ENCODE measurements at regions not wholly inside any gene's neighbourhood (a gene's known extent, or its start where the extent isn't known, plus 50 kb on each side); places are given as distances from the start of the nearest gene placed in this dataset.

DNA sequence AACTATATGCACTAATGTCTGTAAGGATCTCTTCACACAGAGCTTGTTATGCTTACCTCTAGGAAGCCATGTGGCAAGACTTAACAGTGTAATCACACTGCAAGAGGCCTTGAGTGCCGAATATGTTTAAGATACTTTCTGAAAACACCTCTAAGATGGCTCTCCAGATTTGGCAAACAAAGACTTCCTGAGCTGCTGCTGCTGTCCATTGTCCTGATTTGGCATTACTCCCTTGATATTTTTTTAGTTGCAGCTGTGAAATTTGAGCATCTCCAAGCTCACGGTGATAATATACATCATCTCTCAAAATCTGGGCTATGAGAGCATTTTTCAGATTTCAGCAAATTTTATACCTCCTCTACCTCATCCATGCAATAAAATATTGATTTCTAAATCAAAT lies 384.5 kb upstream of the CDH6 start:
- Histone ChIP-seq H3K4me3 (no peak overlapping the region), H3K27me3 (replicated peaks) (no peaks in the 10 kb centered on the region), H3K27ac (no peak overlapping the region), H3K36me3 (no peaks in the 10 kb centered on the region), H3K4me1 (replicated peaks) (no peaks in the 10 kb centered on the region), H3K9me3 (replicated peaks) (no peaks in the 10 kb centered on the region)
- DNase-seq (ENCODE audit: low read depth in 1 of 2, low spot score in 2 of 2) = no peak

GRCh38 chr5:30804739-30805505 lies 388.6 kb upstream of the CDH6 start:
- H3K36me3 ChIP-seq = no peaks in the 10 kb centered on the region
- no peak overlapping the region for H3K27ac ChIP-seq
- H3K9me3 ChIP-seq (replicated peaks) = no peaks in the 10 kb centered on the region
- H3K4me1 ChIP-seq (replicated peaks) = no peaks in the 10 kb centered on the region
- no peak for DNase-seq (ENCODE audit: low read depth in 1 of 2, low spot score in 2 of 2)
- H3K27me3 ChIP-seq (replicated peaks) = no peaks in the 10 kb centered on the region
- no peak overlapping the region for H3K4me3 ChIP-seq

- no peak for DNase-seq (ENCODE audit: low read depth in 1 of 2, low spot score in 2 of 2)
- H3K4me1 ChIP-seq (replicated peaks) = no peaks in the 10 kb centered on the region
- H3K4me3 ChIP-seq = no peak overlapping the region
- no peak overlapping the region for H3K27ac ChIP-seq
- no peaks in the 10 kb centered on the region for H3K9me3 ChIP-seq (replicated peaks)
- H3K27me3 ChIP-seq (replicated peaks) = no peaks in the 10 kb centered on the region
- no peaks in the 10 kb centered on the region for H3K36me3 ChIP-seq
Measured at GRCh38 chr5:30802961-30803705, 390.4 kb upstream of the CDH6 start.

- Histone ChIP-seq H3K9me3 (replicated peaks) (no peaks in the 10 kb centered on the region), H3K4me1 (replicated peaks) (no peaks in the 10 kb centered on the region), H3K27me3 (replicated peaks) (no peaks in the 10 kb centered on the region), H3K4me3 (no peak overlapping the region), H3K36me3 (no peaks in the 10 kb centered on the region), H3K27ac (no peak overlapping the region)
- DNase-seq (ENCODE audit: low read depth in 1 of 2, low spot score in 2 of 2) = no peak
Measured at GRCh38 chr5:30781643-30782042, 411.8 kb upstream of the CDH6 start.

DNA sequence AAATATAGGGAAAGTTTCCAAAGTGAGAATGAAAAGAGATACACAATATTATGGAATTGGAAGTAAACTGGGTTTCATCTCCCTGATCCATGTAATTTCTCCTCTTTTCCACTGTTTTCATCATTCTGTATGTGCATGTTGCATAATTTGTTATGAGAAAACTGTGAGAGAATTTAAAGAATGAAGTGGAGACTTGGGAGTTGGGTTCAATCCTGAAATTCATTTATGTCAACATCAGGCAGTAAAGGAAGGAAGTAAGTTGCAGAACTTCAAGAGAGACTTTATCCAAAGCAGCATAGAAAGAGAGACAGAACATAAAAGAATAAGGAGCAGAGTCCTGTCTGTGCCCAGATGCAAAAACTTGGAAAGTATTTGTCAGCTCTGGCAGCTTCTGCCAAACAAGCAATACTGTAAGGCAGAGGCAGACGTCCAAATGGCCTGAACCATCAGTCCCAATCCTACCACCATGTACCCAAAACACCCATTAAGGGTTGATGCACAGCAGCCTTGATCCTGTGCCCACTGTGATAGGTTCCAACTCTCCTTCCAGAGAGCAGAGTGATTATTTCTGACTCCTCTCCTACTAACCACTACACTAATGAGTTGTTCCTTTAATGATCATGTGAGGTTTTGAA lies 425.3 kb upstream of the CDH6 start:
- DNase-seq (ENCODE audit: low read depth in 1 of 2, low spot score in 2 of 2) = no peak
- no peaks in the 10 kb centered on the region for H3K9me3 ChIP-seq (replicated peaks)
- H3K4me1 ChIP-seq (replicated peaks) = no peaks in the 10 kb centered on the region
- no peak overlapping the region for H3K4me3 ChIP-seq
- no peak overlapping the region for H3K27ac ChIP-seq
- no peaks in the 10 kb centered on the region for H3K27me3 ChIP-seq (replicated peaks)
- H3K36me3 ChIP-seq = no peaks in the 10 kb centered on the region

DNA sequence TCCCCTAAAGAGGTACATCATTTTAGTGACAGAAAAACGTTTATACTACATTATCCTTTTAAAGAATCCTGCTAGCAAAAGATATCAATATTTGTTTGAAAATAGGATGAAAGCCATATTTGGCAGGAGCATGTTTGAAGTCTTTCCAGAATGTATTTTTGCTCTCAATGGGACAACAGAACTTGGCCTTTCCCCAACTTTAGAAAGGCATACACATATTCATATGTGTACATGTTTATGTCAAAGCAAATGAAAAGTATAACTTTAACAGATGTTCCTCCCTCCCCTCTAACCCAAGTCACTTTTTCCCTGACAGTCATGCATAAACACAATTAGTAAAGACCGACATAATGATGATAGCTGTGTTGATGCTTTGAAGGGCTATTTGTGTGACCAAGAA lies 427.8 kb upstream of the CDH6 start:
- Histone ChIP-seq H3K36me3 (no peaks in the 10 kb centered on the region), H3K27me3 (replicated peaks) (no peaks in the 10 kb centered on the region), H3K27ac (no peak overlapping the region), H3K4me1 (replicated peaks) (no peaks in the 10 kb centered on the region), H3K9me3 (replicated peaks) (no peaks in the 10 kb centered on the region), H3K4me3 (no peak overlapping the region)
- DNase-seq (ENCODE audit: low read depth in 1 of 2, low spot score in 2 of 2) = no peak

- Histone ChIP-seq H3K36me3 (no peaks in the 10 kb centered on the region), H3K27me3 (replicated peaks) (no peaks in the 10 kb centered on the region), H3K4me1 (replicated peaks) (no peaks in the 10 kb centered on the region), H3K27ac (no peak overlapping the region), H3K4me3 (no peak overlapping the region), H3K9me3 (replicated peaks) (no peaks in the 10 kb centered on the region)
- DNase-seq (ENCODE audit: low read depth in 1 of 2, low spot score in 2 of 2) = no peak
Measured at GRCh38 chr5:30765227-30765626, 428.3 kb upstream of the CDH6 start.

DNA sequence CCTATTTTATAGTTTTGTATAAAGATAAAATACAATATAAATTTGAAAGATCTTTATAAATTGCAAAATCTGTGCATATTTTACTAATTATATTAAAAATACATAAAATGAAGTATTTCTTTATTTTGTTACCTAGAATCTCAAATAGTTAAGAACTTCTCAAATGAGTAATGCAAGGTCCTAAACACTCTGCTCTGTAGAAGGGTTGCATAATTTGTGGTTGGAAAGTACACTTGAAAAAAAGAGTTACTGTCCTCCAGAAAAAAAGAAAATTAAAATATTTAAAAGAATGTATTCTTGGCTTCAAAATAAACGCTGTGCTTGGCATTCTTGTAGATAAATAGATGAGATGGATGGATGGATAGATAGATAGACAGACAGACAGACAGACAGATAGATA lies 428.8 kb upstream of the CDH6 start:
- no peak overlapping the region for H3K4me3 ChIP-seq
- H3K27me3 ChIP-seq (replicated peaks) = no peaks in the 10 kb centered on the region
- H3K9me3 ChIP-seq (replicated peaks) = no peaks in the 10 kb centered on the region
- H3K27ac ChIP-seq = no peak overlapping the region
- H3K4me1 ChIP-seq (replicated peaks) = no peaks in the 10 kb centered on the region
- no peaks in the 10 kb centered on the region for H3K36me3 ChIP-seq
- no peak for DNase-seq (ENCODE audit: low read depth in 1 of 2, low spot score in 2 of 2)

DNA sequence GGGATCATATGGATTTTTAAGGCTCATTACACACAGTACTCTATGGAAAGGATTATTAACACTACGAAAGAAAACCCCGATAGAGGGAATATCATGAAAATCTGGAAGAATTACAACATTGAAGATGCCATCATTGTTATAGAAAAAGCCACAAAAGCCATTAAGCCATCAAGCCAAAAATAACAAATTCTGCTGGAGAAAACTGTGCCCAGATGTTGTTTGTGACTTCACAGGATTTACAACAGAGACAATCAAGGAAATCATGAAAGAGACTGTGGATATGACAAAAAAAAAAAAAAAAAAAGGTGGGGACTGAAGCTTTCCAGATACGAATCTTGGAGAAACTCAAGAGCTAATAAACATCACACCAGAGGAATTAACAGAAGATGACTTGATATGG lies 433.8 kb upstream of the CDH6 start:
- no peaks in the 10 kb centered on the region for H3K36me3 ChIP-seq
- no peak overlapping the region for H3K4me3 ChIP-seq
- DNase-seq (ENCODE audit: low read depth in 1 of 2, low spot score in 2 of 2) = no peak
- H3K27me3 ChIP-seq (replicated peaks) = no peaks in the 10 kb centered on the region
- no peaks in the 10 kb centered on the region for H3K4me1 ChIP-seq (replicated peaks)
- H3K27ac ChIP-seq = no peak overlapping the region
- no peaks in the 10 kb centered on the region for H3K9me3 ChIP-seq (replicated peaks)

GRCh38 chr5:30752015-30752414 lies 441.5 kb upstream of the CDH6 start:
- H3K9me3 ChIP-seq (replicated peaks) = no peaks in the 10 kb centered on the region
- DNase-seq (ENCODE audit: low read depth in 1 of 2, low spot score in 2 of 2) = no peak
- H3K36me3 ChIP-seq = no peaks in the 10 kb centered on the region
- no peaks in the 10 kb centered on the region for H3K27me3 ChIP-seq (replicated peaks)
- no peak overlapping the region for H3K27ac ChIP-seq
- no peaks in the 10 kb centered on the region for H3K4me1 ChIP-seq (replicated peaks)
- H3K4me3 ChIP-seq = no peak overlapping the region

- Histone ChIP-seq H3K36me3 (no peaks in the 10 kb centered on the region), H3K27ac (no peak overlapping the region), H3K4me3 (no peak overlapping the region), H3K9me3 (replicated peaks) (no peaks in the 10 kb centered on the region), H3K4me1 (replicated peaks) (no peaks in the 10 kb centered on the region), H3K27me3 (replicated peaks) (no peaks in the 10 kb centered on the region)
- no peak for DNase-seq (ENCODE audit: low read depth in 1 of 2, low spot score in 2 of 2)
Measured at GRCh38 chr5:30749971-30750370, 443.5 kb upstream of the CDH6 start.

DNA sequence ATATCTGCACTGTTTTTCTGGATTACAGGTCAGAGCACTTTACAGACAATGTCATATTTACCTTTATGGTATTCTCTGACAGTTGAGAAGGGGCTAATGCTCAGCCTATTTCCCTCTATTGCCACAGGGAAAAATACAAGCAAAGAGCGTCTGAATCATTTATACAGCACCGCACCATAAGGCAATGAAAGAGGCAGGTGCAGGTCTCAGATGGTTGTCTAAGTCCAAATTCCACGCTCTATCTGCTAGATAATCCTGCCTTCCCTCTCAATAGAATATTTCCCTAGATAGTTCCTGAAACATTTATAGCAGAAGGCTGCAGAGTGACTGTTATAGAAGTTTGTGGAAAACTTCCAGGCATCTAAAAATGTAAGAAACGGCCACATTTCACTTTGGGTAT lies 446.1 kb upstream of the CDH6 start:
- Histone ChIP-seq H3K27me3 (replicated peaks) (no peaks in the 10 kb centered on the region), H3K4me3 (no peak overlapping the region), H3K27ac (no peak overlapping the region), H3K36me3 (no peaks in the 10 kb centered on the region), H3K4me1 (replicated peaks) (no peaks in the 10 kb centered on the region), H3K9me3 (replicated peaks) (no peaks in the 10 kb centered on the region)
- no peak for DNase-seq (ENCODE audit: low read depth in 1 of 2, low spot score in 2 of 2)

- DNase-seq (ENCODE audit: low read depth in 1 of 2, low spot score in 2 of 2) = no peak
- H3K27ac ChIP-seq = no peak overlapping the region
- no peaks in the 10 kb centered on the region for H3K36me3 ChIP-seq
- H3K4me1 ChIP-seq (replicated peaks) = no peaks in the 10 kb centered on the region
- H3K9me3 ChIP-seq (replicated peaks) = no peaks in the 10 kb centered on the region
- H3K27me3 ChIP-seq (replicated peaks) = no peaks in the 10 kb centered on the region
- H3K4me3 ChIP-seq = no peak overlapping the region
Measured at GRCh38 chr5:30736669-30737068, 456.8 kb upstream of the CDH6 start.

DNA sequence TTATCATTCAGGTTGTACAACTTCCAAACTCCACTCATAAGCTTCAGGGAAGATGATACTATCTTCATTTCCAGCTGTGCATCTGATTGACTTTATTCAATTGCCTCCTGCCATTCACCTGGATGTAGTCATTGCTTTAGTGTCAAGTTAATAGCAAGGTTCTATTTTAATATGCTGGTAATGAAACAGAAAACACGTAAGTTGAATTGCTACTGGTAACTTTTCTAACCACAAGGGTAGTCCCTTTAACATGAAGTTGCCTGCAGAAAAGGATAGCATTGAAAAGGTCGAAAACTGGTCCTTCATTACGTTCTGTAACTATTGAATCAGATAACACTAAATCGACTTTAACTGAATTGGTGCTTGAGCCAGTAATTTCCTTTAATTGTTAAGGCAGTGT lies 459.4 kb upstream of the CDH6 start:
- Histone ChIP-seq H3K9me3 (replicated peaks) (no peaks in the 10 kb centered on the region), H3K27ac (no peak overlapping the region), H3K4me1 (replicated peaks) (no peaks in the 10 kb centered on the region), H3K4me3 (no peak overlapping the region), H3K36me3 (no peaks in the 10 kb centered on the region), H3K27me3 (replicated peaks) (no peaks in the 10 kb centered on the region)
- DNase-seq (ENCODE audit: low read depth in 1 of 2, low spot score in 2 of 2) = no peak

All from SJSA1 (cell line).